ENCODE measurements at regions not wholly inside any gene's neighbourhood (a gene's known extent, or its start where the extent isn't known, plus 50 kb on each side); places are given as distances from the start of the nearest gene placed in this dataset.

- Histone ChIP-seq H3K4me1 (no peaks in the 10 kb centered on the region), H3K27me3 (no peaks in the 10 kb centered on the region), H3K36me3 (no peaks in the 10 kb centered on the region), H3K9me3 (no peaks in the 10 kb centered on the region), H3K4me3 (no peak overlapping the region), H3K27ac (no peak overlapping the region)
- DNase-seq, result no peak
- TF ChIP-seq POLR2A (IDR thresholded peaks at IDR 0.05) (no peak), CTCF (IDR thresholded peaks at IDR 0.05) (no peak)
Observed at GRCh38 chr17:70886648-70887047, 717.3 kb downstream of the KCNJ2 start.

- TF ChIP-seq POLR2A (IDR thresholded peaks at IDR 0.05) (no peak), CTCF (IDR thresholded peaks at IDR 0.05) (no peak)
- DNase-seq, result no peak
Observed at GRCh38 chr17:70888324-70888723, 719.0 kb downstream of the KCNJ2 start.

GRCh38 chr17:70891306-70891705 is 722.0 kb downstream of the KCNJ2 start:
- TF ChIP-seq CTCF (IDR thresholded peaks at IDR 0.05) (no peak), POLR2A (IDR thresholded peaks at IDR 0.05) (no peak)
- Histone ChIP-seq H3K9me3 (no peaks in the 10 kb centered on the region), H3K4me1 (no peaks in the 10 kb centered on the region), H3K27me3 (no peaks in the 10 kb centered on the region), H3K4me3 (no peak overlapping the region), H3K36me3 (no peaks in the 10 kb centered on the region), H3K27ac (no peak overlapping the region)
- DNase-seq, result no peak

More at GRCh38 chr17:70888324-70888723, 719.0 kb downstream of the KCNJ2 start:
- H3K9me3 ChIP-seq, result no peaks in the 10 kb centered on the region
- no peaks in the 10 kb centered on the region for H3K27me3 ChIP-seq
- no peaks in the 10 kb centered on the region for H3K36me3 ChIP-seq
- no peak overlapping the region for H3K4me3 ChIP-seq
- H3K27ac ChIP-seq, result no peak overlapping the region
- H3K4me1 ChIP-seq, result no peaks in the 10 kb centered on the region

GRCh38 chr17:70892527-70892926 is 723.2 kb downstream of the KCNJ2 start:
- Histone ChIP-seq H3K4me1 (no peaks in the 10 kb centered on the region), H3K4me3 (no peak overlapping the region), H3K9me3 (no peaks in the 10 kb centered on the region), H3K27ac (no peak overlapping the region), H3K27me3 (no peaks in the 10 kb centered on the region), H3K36me3 (no peaks in the 10 kb centered on the region)
- DNase-seq, result no peak
- TF ChIP-seq POLR2A (IDR thresholded peaks at IDR 0.05) (no peak), CTCF (IDR thresholded peaks at IDR 0.05) (no peak)

GRCh38 chr17:70896843-70897242 is 727.5 kb downstream of the KCNJ2 start:
- H3K27me3 ChIP-seq, result no peaks in the 10 kb centered on the region
- H3K36me3 ChIP-seq, result no peaks in the 10 kb centered on the region
- H3K27ac ChIP-seq, result no peak overlapping the region
- no peak overlapping the region for H3K4me3 ChIP-seq
- TF ChIP-seq POLR2A (IDR thresholded peaks at IDR 0.05) (no peak), CTCF (IDR thresholded peaks at IDR 0.05) (no peak)
- no peak for DNase-seq
- H3K9me3 ChIP-seq, result no peaks in the 10 kb centered on the region
- no peaks in the 10 kb centered on the region for H3K4me1 ChIP-seq

GRCh38 chr17:70897446-70897845 is 728.1 kb downstream of the KCNJ2 start:
- Histone ChIP-seq H3K9me3 (no peaks in the 10 kb centered on the region), H3K4me3 (no peak overlapping the region), H3K4me1 (no peaks in the 10 kb centered on the region), H3K36me3 (no peaks in the 10 kb centered on the region), H3K27ac (no peak overlapping the region), H3K27me3 (no peaks in the 10 kb centered on the region)
- TF ChIP-seq POLR2A (IDR thresholded peaks at IDR 0.05) (no peak), CTCF (IDR thresholded peaks at IDR 0.05) (no peak)
- DNase-seq, result no peak

Measured in Peyer's patch (tissue), 4 donors.